PFSK-1 (cell line): ENCODE measurements at regions not wholly inside any gene's neighbourhood (a gene's known extent, or its start where the extent isn't known, plus 50 kb on each side); places are given as distances from the start of the nearest gene placed in this dataset.

ENCODE experiments used
- FOXP2 ChIP-seq: optimal IDR thresholded peaks from 2 replicates; pipeline ENCODE3; 2011; ENCODE audit warnings: borderline replicate concordance, control low read depth, inconsistent platforms; ENCODE audit not compliant: insufficient read depth; ENCODE audit errors: extremely low read length, extremely low read depth
- POLR2AphosphoS5 ChIP-seq: IDR thresholded peaks from 2 replicates; pipeline ENCODE4 v1.6.1; 2012; ENCODE audit warnings: low read depth, mild to moderate bottlenecking, control low read depth, low read length, moderate library complexity
- REST ChIP-seq, 2 experiments: IDR thresholded peaks; 2 replicates each; pipeline versions ENCODE4 v1.6.1 to v1.8.0; 2011 to 2012; ENCODE audit warnings: low read depth in 2 of 2, low read length in 2 of 2, control low read depth in 1 of 2, inconsistent platforms in 1 of 2, mild to moderate bottlenecking in 1 of 2, moderate library complexity in 1 of 2; ENCODE audit not compliant: insufficient read depth in 1 of 2
- SIN3A ChIP-seq: IDR thresholded peaks from 2 replicates; pipeline ENCODE4 v1.6.1; 2012; ENCODE audit warnings: mild to moderate bottlenecking, low read length, moderate library complexity, borderline replicate concordance; ENCODE audit not compliant: insufficient read depth
- TAF1 ChIP-seq: IDR thresholded peaks from 2 replicates; pipeline ENCODE4 v1.6.1; 2012; ENCODE audit warnings: low read length, control low read depth, borderline replicate concordance; ENCODE audit not compliant: insufficient read depth

- no peak for TF ChIP-seq SIN3A
- no peak for TF ChIP-seq TAF1
- TF ChIP-seq FOXP2 = no peak
- no peak for TF ChIP-seq REST (IDR thresholded peaks at IDR 0.05; ENCODE audit: insufficient read depth in 1 of 2, low read depth in 2 of 2, low read length in 2 of 2)
- no peak for TF ChIP-seq POLR2AphosphoS5
Measured at GRCh38 chr2:60215386-60215901, 338.0 kb downstream of the BCL11A start.

- no peak for TF ChIP-seq TAF1
- no peak for TF ChIP-seq FOXP2
- no peak for TF ChIP-seq POLR2AphosphoS5
- no peak for TF ChIP-seq REST (IDR thresholded peaks at IDR 0.05; ENCODE audit: insufficient read depth in 1 of 2, low read depth in 2 of 2, low read length in 2 of 2)
- no peak for TF ChIP-seq SIN3A
Measured at GRCh38 chr2:60214626-60214875, 338.9 kb downstream of the BCL11A start.

GRCh38 chr2:60213865-60214625, 339.4 kb downstream of the BCL11A start:
- TF ChIP-seq POLR2AphosphoS5 = no peak
- TF ChIP-seq FOXP2 = no peak
- TF ChIP-seq TAF1 = no peak
- no peak for TF ChIP-seq REST (IDR thresholded peaks at IDR 0.05; ENCODE audit: insufficient read depth in 1 of 2, low read depth in 2 of 2, low read length in 2 of 2)
- TF ChIP-seq SIN3A = no peak

GRCh38 chr2:60212181-60212945, 341.1 kb downstream of the BCL11A start:
- TF ChIP-seq REST (IDR thresholded peaks at IDR 0.05; ENCODE audit: insufficient read depth in 1 of 2, low read depth in 2 of 2, low read length in 2 of 2) (no peak), SIN3A (no peak), TAF1 (no peak), POLR2AphosphoS5 (no peak), FOXP2 (no peak)

GRCh38 chr2:60175290-60175689, 378.2 kb downstream of the BCL11A start:
- TF ChIP-seq TAF1 = no peak
- no peak for TF ChIP-seq FOXP2
- TF ChIP-seq SIN3A = no peak
- TF ChIP-seq REST (IDR thresholded peaks at IDR 0.05; ENCODE audit: insufficient read depth in 1 of 2, low read depth in 2 of 2, low read length in 2 of 2) = no peak
- TF ChIP-seq POLR2AphosphoS5 = no peak
